ENCODE measurements at regions not wholly inside any gene's neighbourhood (a gene's known extent, or its start where the extent isn't known, plus 50 kb on each side); places are given as distances from the start of the nearest gene placed in this dataset.

GRCh38 chr4:27887646-27888045, 1027.0 kb downstream of the STIM2 start:
- TF ChIP-seq SUZ12 (IDR thresholded peaks at IDR 0.05; ENCODE audit: extremely low read depth, insufficient read depth, insufficient read length): no peak
- TF ChIP-seq ZNF274 (IDR thresholded peaks at IDR 0.05; ENCODE audit: low read depth, low read length): no peak

Measured in NT2/D1 (cell line).